GM12878 (cell line): ENCODE measurements at regions not wholly inside any gene's neighbourhood (a gene's known extent, or its start where the extent isn't known, plus 50 kb on each side); places are given as distances from the start of the nearest gene placed in this dataset.

ENCODE experiments used
- ESRRA ChIP-seq: IDR thresholded peaks from 2 replicates; pipeline ENCODE4 v1.6.1; 2012; ENCODE audit warnings: mild to moderate bottlenecking, low read length, improper control_type of control experiment
- EZH2 ChIP-seq: IDR thresholded peaks from 2 replicates; pipeline ENCODE4 v1.6.1; 2012; ENCODE audit warnings: low read depth, mild to moderate bottlenecking, control low read depth, inconsistent platforms, low read length, borderline replicate concordance; ENCODE audit not compliant: control insufficient read depth
- HDAC2 ChIP-seq: fragments of 200-600 bp; sonication (generic); IDR thresholded peaks from 2 replicates; pipeline ENCODE4 v1.6.1; 2017
- KDM1A ChIP-seq: fragments of 200-600 bp; sonication (generic); IDR thresholded peaks from 2 replicates; pipeline ENCODE4 v1.6.1; 2016; ENCODE audit warnings: borderline replicate concordance
- POLR2A ChIP-seq: IDR thresholded peaks from 2 replicates; pipeline ENCODE4 v1.6.1; 2011; ENCODE audit warnings: low read depth, mild to moderate bottlenecking, low read length
- RAD21 ChIP-seq: IDR thresholded peaks from 2 replicates; pipeline ENCODE4 v1.6.1; 2011; ENCODE audit warnings: mild to moderate bottlenecking, low read depth, low read length, moderate library complexity; ENCODE audit not compliant: insufficient read depth
- SIN3A ChIP-seq: IDR thresholded peaks from 2 replicates; pipeline ENCODE4 v1.6.1; 2012; ENCODE audit warnings: low read depth, low read length, improper control_type of control experiment
- SREBF1 ChIP-seq: IDR thresholded peaks from 2 replicates; pipeline ENCODE4 v1.6.1; 2012; ENCODE audit warnings: mild to moderate bottlenecking, low read length
- TF ChIP-seq, protein P1 (sequence below): IDR thresholded peaks from 2 replicates; pipeline ENCODE4 v1.6.1; 2012; ENCODE audit warnings: low read depth, low read length, improper control_type of control experiment
- TF ChIP-seq, protein P2 (sequence below), 3 experiments: IDR thresholded peaks in 2 of 3; conservative IDR thresholded peaks in 1 of 3; 2 replicates each; pipeline ENCODE4 v1.5.1; 2011; ENCODE audit warnings: low read depth in 3 of 3, low read length in 3 of 3, mild to moderate bottlenecking in 3 of 3, control low read depth in 2 of 3, moderate library complexity in 2 of 3, inconsistent platforms in 1 of 3, mixed read lengths in 1 of 3; ENCODE audit not compliant: control insufficient read depth in 2 of 3, insufficient read depth in 1 of 3; ENCODE audit errors: extremely low read depth in 1 of 3

DNA sequence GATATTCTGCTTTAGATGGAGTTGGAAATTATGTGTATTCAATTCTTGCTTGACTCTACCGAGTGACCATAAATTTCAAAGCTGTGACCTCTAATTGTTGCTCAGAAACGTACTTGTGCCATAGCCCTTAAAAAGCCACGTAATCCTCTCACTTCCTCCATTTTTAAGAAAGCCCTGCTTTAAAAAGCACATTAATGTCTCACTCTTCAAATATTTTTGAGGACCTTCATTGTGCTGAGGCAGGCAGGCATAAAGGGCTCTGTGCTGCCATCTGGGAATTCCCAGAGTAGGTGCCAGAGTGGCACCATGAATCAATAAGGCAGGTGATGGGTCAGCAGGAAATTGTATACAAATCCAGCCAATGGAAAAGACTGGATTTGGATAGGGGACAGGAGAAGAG lies 97.7 kb upstream of the FAM204A start:
- TF ChIP-seq KDM1A (no peak), EZH2 (no peak), HDAC2 (no peak), POLR2A (no peak), RAD21 (no peak), ESRRA (no peak), SREBF1 (no peak), SIN3A (no peak)
- TF ChIP-seq, protein P1, sequence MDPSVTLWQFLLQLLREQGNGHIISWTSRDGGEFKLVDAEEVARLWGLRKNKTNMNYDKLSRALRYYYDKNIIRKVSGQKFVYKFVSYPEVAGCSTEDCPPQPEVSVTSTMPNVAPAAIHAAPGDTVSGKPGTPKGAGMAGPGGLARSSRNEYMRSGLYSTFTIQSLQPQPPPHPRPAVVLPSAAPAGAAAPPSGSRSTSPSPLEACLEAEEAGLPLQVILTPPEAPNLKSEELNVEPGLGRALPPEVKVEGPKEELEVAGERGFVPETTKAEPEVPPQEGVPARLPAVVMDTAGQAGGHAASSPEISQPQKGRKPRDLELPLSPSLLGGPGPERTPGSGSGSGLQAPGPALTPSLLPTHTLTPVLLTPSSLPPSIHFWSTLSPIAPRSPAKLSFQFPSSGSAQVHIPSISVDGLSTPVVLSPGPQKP = no peak
- TF ChIP-seq, protein P2, sequence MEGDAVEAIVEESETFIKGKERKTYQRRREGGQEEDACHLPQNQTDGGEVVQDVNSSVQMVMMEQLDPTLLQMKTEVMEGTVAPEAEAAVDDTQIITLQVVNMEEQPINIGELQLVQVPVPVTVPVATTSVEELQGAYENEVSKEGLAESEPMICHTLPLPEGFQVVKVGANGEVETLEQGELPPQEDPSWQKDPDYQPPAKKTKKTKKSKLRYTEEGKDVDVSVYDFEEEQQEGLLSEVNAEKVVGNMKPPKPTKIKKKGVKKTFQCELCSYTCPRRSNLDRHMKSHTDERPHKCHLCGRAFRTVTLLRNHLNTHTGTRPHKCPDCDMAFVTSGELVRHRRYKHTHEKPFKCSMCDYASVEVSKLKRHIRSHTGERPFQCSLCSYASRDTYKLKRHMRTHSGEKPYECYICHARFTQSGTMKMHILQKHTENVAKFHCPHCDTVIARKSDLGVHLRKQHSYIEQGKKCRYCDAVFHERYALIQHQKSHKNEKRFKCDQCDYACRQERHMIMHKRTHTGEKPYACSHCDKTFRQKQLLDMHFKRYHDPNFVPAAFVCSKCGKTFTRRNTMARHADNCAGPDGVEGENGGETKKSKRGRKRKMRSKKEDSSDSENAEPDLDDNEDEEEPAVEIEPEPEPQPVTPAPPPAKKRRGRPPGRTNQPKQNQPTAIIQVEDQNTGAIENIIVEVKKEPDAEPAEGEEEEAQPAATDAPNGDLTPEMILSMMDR (IDR thresholded peaks at IDR 0.05 in 2 of 3, conservative IDR thresholded peaks at IDR 0.05 in 1 of 3; ENCODE audit: control insufficient read depth in 2 of 3, extremely low read depth in 1 of 3, insufficient read depth in 1 of 3, low read depth in 3 of 3, low read length in 3 of 3) = no peak
